GM10266 (cell line): ENCODE measurements at regions not wholly inside any gene's neighbourhood (a gene's known extent, or its start where the extent isn't known, plus 50 kb on each side); places are given as distances from the start of the nearest gene placed in this dataset.

Experiments
- DNase-seq: peaks from one replicate; pipeline ENCODE4 v3.0.0; 2012; ENCODE audit errors: extremely low spot score
- TF ChIP-seq, protein P1 (sequence below): IDR thresholded peaks from 2 replicates; pipeline ENCODE4 v1.5.1; 2012; ENCODE audit warnings: mild to moderate bottlenecking, low read depth; ENCODE audit not compliant: control insufficient read depth, insufficient read depth; ENCODE audit errors: missing control alignments

DNA sequence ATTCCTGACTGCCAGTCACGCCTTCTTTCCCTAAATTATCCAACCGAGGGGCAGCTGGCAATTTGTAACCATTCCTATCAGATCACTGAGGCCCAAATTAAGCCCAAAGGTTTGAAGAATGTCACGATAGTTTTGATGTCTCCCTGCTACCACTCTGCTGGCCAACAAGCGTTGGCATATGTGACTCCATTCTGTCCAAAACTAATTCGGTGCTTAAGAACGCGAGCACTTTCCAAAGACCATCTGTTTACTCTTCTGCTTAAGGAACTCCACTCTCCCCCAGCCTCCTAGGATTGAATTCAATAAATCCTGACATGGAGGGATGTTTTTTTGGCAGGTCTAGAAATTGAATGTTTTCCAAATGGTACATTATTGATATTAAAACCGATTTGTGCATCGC is 131.5 kb upstream of the CTBP2 start:
- TF ChIP-seq, protein P1, sequence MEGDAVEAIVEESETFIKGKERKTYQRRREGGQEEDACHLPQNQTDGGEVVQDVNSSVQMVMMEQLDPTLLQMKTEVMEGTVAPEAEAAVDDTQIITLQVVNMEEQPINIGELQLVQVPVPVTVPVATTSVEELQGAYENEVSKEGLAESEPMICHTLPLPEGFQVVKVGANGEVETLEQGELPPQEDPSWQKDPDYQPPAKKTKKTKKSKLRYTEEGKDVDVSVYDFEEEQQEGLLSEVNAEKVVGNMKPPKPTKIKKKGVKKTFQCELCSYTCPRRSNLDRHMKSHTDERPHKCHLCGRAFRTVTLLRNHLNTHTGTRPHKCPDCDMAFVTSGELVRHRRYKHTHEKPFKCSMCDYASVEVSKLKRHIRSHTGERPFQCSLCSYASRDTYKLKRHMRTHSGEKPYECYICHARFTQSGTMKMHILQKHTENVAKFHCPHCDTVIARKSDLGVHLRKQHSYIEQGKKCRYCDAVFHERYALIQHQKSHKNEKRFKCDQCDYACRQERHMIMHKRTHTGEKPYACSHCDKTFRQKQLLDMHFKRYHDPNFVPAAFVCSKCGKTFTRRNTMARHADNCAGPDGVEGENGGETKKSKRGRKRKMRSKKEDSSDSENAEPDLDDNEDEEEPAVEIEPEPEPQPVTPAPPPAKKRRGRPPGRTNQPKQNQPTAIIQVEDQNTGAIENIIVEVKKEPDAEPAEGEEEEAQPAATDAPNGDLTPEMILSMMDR: no peak
- no peak for DNase-seq

DNA sequence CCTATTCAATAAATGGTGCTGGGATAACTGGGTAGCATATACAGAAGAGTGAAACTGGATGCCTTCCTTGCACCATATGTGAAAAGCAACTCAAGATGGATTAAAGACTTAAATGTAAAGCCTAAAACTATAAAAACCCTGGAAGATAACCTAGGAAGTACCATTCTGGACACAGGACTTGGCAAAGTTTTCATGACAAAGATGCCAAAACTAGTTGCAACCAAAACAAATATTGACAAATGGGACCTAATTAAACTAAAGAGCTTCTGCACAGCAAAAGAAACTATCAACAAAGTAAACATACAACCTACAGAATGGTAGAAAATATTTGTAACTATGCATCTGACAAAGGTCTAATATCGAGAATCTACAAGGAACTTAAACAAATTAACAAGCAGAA is 129.1 kb upstream of the CTBP2 start:
- DNase-seq: no peak
- TF ChIP-seq, protein P1: no peak

DNA sequence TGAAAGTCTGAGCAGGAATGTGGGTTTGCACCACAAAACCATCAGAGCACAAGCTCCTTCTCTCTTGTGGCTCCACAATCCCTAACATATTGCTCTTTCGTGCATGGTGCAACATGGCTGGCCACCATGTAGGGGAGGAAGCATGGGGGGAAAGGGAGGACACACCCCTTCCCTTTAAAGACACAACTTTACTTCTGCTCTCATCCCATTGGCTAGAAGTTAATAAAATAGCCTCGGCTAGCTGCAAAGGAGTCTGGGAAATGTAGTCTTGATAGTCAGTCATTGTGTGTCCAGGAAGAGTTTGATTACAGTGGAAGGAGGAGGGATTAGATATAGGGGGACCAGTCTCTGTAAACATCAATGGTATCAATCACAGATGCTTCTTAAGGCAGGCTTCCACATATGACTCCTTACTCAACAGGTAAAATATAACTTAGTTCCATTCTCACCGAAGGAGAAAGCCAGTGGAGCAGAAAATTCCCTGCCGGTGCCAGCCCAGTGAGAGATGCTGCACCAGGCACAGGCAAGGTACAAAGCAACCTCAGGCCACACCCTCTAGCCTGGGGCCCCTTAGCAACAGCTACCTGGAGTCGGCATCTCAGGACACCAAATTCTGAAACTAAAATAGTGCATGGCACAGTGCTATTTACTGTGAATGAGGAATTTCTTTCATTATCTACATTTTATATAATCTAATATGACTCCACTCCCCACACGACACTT is 124.7 kb upstream of the CTBP2 start:
- no peak for DNase-seq
- TF ChIP-seq, protein P1: no peak

DNA sequence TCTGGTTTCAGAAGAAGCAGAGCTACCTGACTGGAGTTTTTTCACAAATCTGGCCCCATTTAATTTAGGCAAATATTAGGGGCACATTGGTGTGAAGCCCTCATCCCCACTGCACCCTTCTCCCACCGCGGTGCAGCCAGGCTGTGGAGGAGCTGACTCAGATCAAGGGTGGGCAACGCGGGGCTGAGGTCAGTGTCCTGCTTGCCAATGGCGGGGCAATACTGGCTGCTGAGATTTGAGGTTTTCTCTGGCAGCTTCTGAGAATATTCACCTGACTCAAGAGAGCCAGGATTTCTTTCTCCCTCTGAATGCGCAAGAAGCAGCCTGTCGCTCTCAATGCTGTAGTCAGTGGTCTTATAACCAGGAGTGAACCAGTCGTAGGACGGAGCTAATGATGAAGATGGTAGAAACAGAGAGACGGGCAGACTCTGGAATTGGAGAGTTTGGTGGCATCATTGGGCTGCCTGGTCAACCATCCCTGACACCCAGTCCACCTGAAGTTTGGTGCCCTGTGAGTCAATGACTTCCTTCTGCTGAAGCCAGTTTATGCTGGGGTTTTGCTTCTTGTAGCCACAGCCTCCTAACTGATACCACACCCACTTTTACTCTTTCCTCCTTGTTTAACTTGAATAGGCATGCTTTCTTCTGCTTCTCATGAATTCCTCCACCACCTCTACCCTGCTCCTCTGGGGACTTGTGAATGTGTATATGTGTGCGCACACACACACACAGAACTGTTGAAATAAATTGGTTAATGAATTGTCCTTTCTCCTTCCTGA is 123.7 kb upstream of the CTBP2 start:
- DNase-seq: no peak
- TF ChIP-seq, protein P1: no peak

DNA sequence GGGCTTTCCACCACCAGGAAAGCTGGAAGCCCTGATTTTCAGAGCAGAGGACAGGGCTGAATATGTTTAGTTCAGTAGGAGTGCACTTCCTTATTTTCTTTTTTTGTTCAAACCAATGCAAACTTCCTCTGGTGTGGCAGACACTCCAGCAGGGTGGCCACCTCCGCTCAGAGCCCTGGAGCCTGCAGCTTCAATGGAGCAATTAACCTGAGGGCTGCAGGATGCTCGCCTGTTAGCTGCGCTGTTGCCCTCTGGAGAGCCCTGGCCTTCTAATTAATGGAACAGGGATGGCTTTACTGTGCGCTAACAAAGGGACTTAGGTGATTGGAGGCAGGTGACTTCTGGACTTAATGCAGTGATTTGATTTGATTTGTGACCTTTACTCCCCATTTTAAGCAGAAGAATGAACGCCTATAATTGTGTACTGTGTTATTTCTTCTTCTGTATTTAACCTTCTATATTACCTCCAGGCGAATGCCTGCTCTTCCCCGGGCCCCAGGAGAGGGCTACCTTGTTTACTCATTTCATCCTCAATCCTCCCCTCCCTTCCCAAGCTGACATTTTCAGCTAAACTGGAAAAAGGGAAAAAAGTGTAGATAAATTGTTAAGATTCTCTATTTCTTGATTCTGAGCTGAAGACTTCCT is 123.0 kb upstream of the CTBP2 start:
- DNase-seq: no peak
- TF ChIP-seq, protein P1: no peak

DNA sequence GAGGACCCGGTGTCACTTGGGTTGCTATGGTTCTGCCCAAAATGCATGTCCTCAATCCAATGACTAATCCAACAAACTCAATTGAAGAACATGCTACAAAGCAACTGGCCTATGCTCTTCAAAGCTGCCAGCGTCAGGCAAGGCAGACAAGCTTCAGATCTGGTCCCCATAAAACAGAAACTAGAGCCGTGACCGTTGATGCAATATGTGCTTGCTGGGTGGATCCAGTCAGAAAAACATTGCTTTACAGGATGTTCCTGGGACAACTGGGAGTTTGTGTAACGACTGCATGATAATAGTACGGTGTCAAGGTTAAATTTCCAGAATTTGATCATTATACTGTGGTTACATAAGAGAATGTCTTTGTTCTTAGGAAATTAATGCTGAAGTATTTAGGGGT is 120.7 kb upstream of the CTBP2 start:
- TF ChIP-seq, protein P1: no peak
- DNase-seq: no peak

DNA sequence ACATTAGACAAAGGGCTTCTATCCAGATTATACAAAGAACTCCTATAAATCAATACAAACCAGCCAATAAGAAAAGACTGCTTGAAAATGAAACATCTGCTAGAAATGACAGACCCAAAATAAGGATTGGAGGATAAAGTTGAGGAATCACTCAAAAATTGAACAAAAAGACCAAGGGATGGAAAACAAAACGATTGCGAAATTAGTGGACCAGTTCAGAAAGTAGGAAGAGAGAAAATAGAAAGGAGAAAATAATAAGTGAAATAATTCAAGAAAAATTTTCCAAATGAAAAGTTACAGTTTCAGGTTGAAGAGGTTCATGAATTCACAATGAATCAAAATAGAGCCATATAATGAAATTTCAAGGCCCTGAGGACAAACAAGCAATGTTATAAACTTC is 115.8 kb upstream of the CTBP2 start:
- DNase-seq: no peak
- TF ChIP-seq, protein P1: no peak
